ENCODE measurements at regions not wholly inside any gene's neighbourhood (a gene's known extent, or its start where the extent isn't known, plus 50 kb on each side); places are given as distances from the start of the nearest gene placed in this dataset.

DNA sequence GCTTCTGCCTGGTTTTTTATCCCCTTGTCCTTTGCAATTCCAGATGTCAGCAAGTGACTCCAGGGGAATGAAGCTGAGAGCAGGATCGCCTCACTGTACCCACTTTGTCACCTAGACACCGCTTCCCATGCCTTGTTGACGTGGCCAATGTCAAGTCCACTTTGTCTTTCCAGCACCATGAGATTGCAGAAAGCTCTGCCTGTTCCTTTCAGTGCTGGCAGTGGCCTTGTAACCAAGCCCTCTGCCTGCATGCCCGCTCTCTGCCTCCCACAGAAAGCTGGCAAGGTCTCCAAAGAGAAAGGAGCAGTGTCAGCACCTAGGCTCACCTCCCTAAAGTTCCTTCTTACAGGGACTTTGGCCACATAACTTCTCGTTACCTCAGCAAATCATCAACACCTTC is 282.2 kb upstream of the ST6GAL2 start:
- TF ChIP-seq EZH2phosphoT487 (IDR thresholded peaks at IDR 0.05; ENCODE audit: low read depth): no peak
- TF ChIP-seq, protein P1, sequence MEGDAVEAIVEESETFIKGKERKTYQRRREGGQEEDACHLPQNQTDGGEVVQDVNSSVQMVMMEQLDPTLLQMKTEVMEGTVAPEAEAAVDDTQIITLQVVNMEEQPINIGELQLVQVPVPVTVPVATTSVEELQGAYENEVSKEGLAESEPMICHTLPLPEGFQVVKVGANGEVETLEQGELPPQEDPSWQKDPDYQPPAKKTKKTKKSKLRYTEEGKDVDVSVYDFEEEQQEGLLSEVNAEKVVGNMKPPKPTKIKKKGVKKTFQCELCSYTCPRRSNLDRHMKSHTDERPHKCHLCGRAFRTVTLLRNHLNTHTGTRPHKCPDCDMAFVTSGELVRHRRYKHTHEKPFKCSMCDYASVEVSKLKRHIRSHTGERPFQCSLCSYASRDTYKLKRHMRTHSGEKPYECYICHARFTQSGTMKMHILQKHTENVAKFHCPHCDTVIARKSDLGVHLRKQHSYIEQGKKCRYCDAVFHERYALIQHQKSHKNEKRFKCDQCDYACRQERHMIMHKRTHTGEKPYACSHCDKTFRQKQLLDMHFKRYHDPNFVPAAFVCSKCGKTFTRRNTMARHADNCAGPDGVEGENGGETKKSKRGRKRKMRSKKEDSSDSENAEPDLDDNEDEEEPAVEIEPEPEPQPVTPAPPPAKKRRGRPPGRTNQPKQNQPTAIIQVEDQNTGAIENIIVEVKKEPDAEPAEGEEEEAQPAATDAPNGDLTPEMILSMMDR (IDR thresholded peaks at IDR 0.05; ENCODE audit: low read depth, low read length): no peak
